SK-N-SH treated with all-trans-retinoic acid at 6 μM for 48 hours (cell line): ENCODE measurements at regions not wholly inside any gene's neighbourhood (a gene's known extent, or its start where the extent isn't known, plus 50 kb on each side); places are given as distances from the start of the nearest gene placed in this dataset.

ENCODE experiments used
- ATAC-seq: fragments of 200-7000 bp; cut with Tn5 transposase; 3 replicates; pipeline ENCODE4 v1.9.1; 2020; ENCODE audit warnings: mild to moderate bottlenecking, moderate library complexity
- ARNTL ChIP-seq: fragments of 450-650 bp; formaldehyde crosslinking; IDR thresholded peaks from 2 replicates; pipeline ENCODE4 v1.5.0; 2020; ENCODE audit warnings: low read depth, mild to moderate bottlenecking, moderate library complexity, borderline replicate concordance
- BACH2 ChIP-seq: fragments of 250-450 bp; sonication (Bioruptor Pico); IDR thresholded peaks from 2 replicates; pipeline ENCODE4 v1.9.0; 2021; ENCODE audit warnings: mild to moderate bottlenecking, borderline replicate concordance
- CSDC2 ChIP-seq: fragments of 250-450 bp; sonication (Bioruptor Pico); IDR thresholded peaks from 2 replicates; pipeline ENCODE4 v1.5.0; 2020; ENCODE audit warnings: mild to moderate bottlenecking, moderate library complexity
- ESRRG ChIP-seq: fragments of 250-450 bp; sonication (Bioruptor Pico); IDR thresholded peaks from 2 replicates; pipeline ENCODE4 v1.6.1; 2021; ENCODE audit warnings: mild to moderate bottlenecking
- GLIS3 ChIP-seq: fragments of 250-450 bp; sonication (Bioruptor Pico); IDR thresholded peaks from 2 replicates; pipeline ENCODE4 v1.5.0; 2020; ENCODE audit warnings: mild to moderate bottlenecking, moderate library complexity
- OSR1 ChIP-seq: fragments of 250-450 bp; sonication (Bioruptor Pico); IDR thresholded peaks from 2 replicates; pipeline ENCODE4 v1.8.0; 2022; ENCODE audit warnings: moderate library complexity, mild to moderate bottlenecking, inconsistent platforms
- RARB ChIP-seq: fragments of 250-450 bp; sonication (Bioruptor Pico); IDR thresholded peaks from 2 replicates; pipeline ENCODE4 v1.8.0; 2021; ENCODE audit warnings: mild to moderate bottlenecking, moderate library complexity
- SNAI2 ChIP-seq: fragments of 250-450 bp; sonication (Bioruptor Pico); IDR thresholded peaks from 2 replicates; pipeline ENCODE4 v1.5.0; 2020; ENCODE audit warnings: mild to moderate bottlenecking, moderate library complexity
- TCF4 ChIP-seq: fragments of 250-450 bp; sonication (Bioruptor Pico); IDR thresholded peaks from 2 replicates; pipeline ENCODE4 v1.8.0; 2021; ENCODE audit warnings: mild to moderate bottlenecking, moderate library complexity, borderline replicate concordance
- TOX ChIP-seq: fragments of 250-450 bp; sonication (Bioruptor Pico); IDR thresholded peaks from 2 replicates; pipeline ENCODE4 v1.8.0; 2021; ENCODE audit warnings: mild to moderate bottlenecking, moderate library complexity, borderline replicate concordance
- ZC3H10 ChIP-seq: fragments of 250-450 bp; sonication (Bioruptor Pico); IDR thresholded peaks from 2 replicates; pipeline ENCODE4 v1.5.1; 2021; ENCODE audit warnings: mild to moderate bottlenecking, moderate library complexity
- ZFP3 ChIP-seq: fragments of 250-450 bp; sonication (Bioruptor Pico); IDR thresholded peaks from 2 replicates; pipeline ENCODE4 v1.5.0; 2020; ENCODE audit warnings: mild to moderate bottlenecking, moderate library complexity
- ZFP30 ChIP-seq: fragments of 450-650 bp; formaldehyde crosslinking; IDR thresholded peaks from 2 replicates; pipeline ENCODE4 v1.5.0; 2022; ENCODE audit warnings: mild to moderate bottlenecking, moderate library complexity
- ZNF70 ChIP-seq: fragments of 450-650 bp; formaldehyde crosslinking; IDR thresholded peaks from 2 replicates; pipeline ENCODE4 v1.5.0; 2020; ENCODE audit warnings: mild to moderate bottlenecking, moderate library complexity
- ZNF8 ChIP-seq: fragments of 450-650 bp; formaldehyde crosslinking; IDR thresholded peaks from 2 replicates; pipeline ENCODE4 v1.5.0; 2020; ENCODE audit warnings: mild to moderate bottlenecking, moderate library complexity
- TF ChIP-seq, protein P1 (sequence below): fragments of 250-450 bp; sonication (Bioruptor Pico); IDR thresholded peaks from 2 replicates; pipeline ENCODE4 v1.5.1; 2021; ENCODE audit warnings: mild to moderate bottlenecking, moderate library complexity
- TF ChIP-seq, protein P2 (sequence below): fragments of 250-450 bp; sonication (Bioruptor Pico); IDR thresholded peaks from 2 replicates; pipeline ENCODE4 v1.8.0; 2021; ENCODE audit warnings: low read depth, mild to moderate bottlenecking, moderate library complexity, borderline replicate concordance
- TF ChIP-seq, protein P3 (sequence below): fragments of 250-450 bp; sonication (Bioruptor Pico); IDR thresholded peaks from 2 replicates; pipeline ENCODE4 v1.5.0; 2020; ENCODE audit warnings: mild to moderate bottlenecking, moderate library complexity
- TF ChIP-seq, protein P4 (sequence below): fragments of 250-450 bp; sonication (Bioruptor Pico); IDR thresholded peaks from 2 replicates; pipeline ENCODE4 v1.8.0; 2020; ENCODE audit warnings: mild to moderate bottlenecking, moderate library complexity, borderline replicate concordance

DNA sequence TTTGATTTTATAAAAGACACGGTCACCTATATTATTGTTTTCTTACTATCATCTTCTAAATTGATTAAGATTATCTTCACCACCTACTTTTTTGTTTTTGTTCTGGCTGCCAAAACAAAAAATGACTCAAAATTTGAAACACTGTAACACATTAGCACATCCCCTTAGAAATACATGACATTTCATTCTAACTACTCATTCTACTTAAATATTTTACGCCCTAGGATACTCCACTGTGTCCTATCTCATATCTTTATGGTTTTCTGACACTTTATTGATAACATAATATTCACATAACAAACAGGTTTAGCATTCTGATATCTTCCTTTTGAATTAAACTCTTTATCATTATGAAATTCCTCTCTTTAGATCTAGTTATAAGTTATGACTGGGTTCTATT is 656.2 kb downstream of the GBE1 start (continued):
- TF ChIP-seq ZNF70 (no peak), ZC3H10 (no peak), OSR1 (CRISPR knock-in tag) (no peak), ZFP3 (CRISPR knock-in tag) (no peak)

DNA sequence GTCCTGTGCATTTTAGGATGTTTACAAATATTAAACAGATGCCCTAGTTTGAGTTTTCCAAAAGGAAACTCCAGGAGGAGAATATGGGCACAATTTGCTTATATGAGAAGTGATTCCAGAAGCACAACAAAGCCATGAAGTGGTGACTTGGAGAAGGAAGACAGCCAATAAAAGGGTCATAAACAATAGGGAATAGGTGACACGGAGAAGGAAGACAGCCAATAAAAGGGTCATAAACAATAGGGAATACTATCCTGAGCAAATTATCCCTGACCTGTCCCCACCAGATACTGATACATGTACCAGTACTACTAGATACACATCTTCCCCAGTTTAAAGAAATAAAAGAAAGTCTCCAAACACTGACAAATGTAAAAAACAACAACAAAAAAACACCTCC is 663.6 kb downstream of the GBE1 start:
- ATAC-seq = no peak
- TF ChIP-seq BACH2 (CRISPR knock-in tag) (no peak), TOX (CRISPR knock-in tag) (no peak), ESRRG (no peak), SNAI2 (CRISPR knock-in tag) (no peak), ZFP3 (CRISPR knock-in tag) (no peak), ARNTL (CRISPR knock-in tag) (no peak), OSR1 (CRISPR knock-in tag) (no peak), TCF4 (CRISPR knock-in tag) (no peak), GLIS3 (CRISPR knock-in tag) (no peak), ZNF8 (CRISPR knock-in tag) (no peak), CSDC2 (CRISPR knock-in tag) (no peak), ZC3H10 (no peak)
- TF ChIP-seq, protein P1, sequence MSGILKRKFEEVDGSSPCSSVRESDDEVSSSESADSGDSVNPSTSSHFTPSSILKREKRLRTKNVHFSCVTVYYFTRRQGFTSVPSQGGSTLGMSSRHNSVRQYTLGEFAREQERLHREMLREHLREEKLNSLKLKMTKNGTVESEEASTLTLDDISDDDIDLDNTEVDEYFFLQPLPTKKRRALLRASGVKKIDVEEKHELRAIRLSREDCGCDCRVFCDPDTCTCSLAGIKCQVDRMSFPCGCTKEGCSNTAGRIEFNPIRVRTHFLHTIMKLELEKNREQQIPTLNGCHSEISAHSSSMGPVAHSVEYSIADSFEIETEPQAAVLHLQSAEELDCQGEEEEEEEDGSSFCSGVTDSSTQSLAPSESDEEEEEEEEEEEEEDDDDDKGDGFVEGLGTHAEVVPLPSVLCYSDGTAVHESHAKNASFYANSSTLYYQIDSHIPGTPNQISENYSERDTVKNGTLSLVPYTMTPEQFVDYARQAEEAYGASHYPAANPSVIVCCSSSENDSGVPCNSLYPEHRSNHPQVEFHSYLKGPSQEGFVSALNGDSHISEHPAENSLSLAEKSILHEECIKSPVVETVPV (CRISPR knock-in tag) = no peak
- TF ChIP-seq, protein P2, sequence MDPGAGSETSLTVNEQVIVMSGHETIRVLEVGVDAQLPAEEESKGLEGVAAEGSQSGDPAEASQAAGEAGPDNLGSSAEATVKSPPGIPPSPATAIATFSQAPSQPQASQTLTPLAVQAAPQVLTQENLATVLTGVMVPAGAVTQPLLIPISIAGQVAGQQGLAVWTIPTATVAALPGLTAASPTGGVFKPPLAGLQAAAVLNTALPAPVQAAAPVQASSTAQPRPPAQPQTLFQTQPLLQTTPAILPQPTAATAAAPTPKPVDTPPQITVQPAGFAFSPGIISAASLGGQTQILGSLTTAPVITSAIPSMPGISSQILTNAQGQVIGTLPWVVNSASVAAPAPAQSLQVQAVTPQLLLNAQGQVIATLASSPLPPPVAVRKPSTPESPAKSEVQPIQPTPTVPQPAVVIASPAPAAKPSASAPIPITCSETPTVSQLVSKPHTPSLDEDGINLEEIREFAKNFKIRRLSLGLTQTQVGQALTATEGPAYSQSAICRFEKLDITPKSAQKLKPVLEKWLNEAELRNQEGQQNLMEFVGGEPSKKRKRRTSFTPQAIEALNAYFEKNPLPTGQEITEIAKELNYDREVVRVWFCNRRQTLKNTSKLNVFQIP (CRISPR knock-in tag) = no peak
- TF ChIP-seq, protein P3, sequence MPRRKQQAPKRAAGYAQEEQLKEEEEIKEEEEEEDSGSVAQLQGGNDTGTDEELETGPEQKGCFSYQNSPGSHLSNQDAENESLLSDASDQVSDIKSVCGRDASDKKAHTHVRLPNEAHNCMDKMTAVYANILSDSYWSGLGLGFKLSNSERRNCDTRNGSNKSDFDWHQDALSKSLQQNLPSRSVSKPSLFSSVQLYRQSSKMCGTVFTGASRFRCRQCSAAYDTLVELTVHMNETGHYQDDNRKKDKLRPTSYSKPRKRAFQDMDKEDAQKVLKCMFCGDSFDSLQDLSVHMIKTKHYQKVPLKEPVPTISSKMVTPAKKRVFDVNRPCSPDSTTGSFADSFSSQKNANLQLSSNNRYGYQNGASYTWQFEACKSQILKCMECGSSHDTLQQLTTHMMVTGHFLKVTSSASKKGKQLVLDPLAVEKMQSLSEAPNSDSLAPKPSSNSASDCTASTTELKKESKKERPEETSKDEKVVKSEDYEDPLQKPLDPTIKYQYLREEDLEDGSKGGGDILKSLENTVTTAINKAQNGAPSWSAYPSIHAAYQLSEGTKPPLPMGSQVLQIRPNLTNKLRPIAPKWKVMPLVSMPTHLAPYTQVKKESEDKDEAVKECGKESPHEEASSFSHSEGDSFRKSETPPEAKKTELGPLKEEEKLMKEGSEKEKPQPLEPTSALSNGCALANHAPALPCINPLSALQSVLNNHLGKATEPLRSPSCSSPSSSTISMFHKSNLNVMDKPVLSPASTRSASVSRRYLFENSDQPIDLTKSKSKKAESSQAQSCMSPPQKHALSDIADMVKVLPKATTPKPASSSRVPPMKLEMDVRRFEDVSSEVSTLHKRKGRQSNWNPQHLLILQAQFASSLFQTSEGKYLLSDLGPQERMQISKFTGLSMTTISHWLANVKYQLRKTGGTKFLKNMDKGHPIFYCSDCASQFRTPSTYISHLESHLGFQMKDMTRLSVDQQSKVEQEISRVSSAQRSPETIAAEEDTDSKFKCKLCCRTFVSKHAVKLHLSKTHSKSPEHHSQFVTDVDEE (CRISPR knock-in tag) = no peak

DNA sequence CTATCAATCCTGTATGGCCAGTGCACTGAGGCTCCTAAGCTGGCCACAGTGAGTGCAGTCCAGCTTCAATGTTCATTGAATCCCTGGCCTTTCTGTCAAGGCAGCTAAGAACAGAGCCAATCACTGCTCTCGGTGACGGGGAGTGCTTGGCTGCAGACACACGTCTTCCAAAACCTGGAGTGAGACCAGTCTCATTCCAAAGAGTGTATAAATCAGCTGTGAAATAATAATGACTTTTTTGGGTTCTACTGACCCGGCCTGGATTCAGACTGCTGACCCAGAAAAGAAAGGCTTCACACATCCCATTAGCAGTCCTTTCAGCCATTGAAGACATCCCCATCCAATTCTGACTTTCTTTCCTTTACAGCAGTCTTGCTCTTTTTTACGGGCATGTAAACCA is 665.5 kb downstream of the GBE1 start:
- TF ChIP-seq ZNF8 (CRISPR knock-in tag) (no peak), ZFP30 (no peak), RARB (CRISPR knock-in tag) (no peak), ZC3H10 (no peak)
- TF ChIP-seq, protein P4, sequence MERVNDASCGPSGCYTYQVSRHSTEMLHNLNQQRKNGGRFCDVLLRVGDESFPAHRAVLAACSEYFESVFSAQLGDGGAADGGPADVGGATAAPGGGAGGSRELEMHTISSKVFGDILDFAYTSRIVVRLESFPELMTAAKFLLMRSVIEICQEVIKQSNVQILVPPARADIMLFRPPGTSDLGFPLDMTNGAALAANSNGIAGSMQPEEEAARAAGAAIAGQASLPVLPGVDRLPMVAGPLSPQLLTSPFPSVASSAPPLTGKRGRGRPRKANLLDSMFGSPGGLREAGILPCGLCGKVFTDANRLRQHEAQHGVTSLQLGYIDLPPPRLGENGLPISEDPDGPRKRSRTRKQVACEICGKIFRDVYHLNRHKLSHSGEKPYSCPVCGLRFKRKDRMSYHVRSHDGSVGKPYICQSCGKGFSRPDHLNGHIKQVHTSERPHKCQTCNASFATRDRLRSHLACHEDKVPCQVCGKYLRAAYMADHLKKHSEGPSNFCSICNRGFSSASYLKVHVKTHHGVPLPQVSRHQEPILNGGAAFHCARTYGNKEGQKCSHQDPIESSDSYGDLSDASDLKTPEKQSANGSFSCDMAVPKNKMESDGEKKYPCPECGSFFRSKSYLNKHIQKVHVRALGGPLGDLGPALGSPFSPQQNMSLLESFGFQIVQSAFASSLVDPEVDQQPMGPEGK (CRISPR knock-in tag) = no peak
- TF ChIP-seq, protein P1 (CRISPR knock-in tag) = no peak
- ATAC-seq = no peak

DNA sequence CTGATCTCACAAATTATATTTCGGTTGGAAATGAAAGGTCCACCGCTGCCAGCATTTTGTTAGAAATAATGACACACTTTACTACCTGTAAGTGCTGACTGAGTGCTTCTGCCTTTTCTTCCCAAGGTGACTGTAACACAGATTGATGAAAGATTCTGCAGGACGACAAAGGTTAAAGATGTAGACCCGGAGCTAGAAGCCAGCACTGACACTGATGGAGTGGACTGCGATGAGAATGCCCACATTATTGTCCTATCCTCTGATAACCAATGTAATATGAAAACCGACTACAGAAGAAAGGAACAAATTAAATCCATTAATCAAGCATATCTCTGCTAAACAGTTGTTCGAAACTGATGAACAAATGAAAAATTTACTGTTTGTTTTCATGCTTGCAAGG is 666.5 kb downstream of the GBE1 start:
- no peak for ATAC-seq
- TF ChIP-seq, protein P3 (CRISPR knock-in tag) = no peak
- TF ChIP-seq OSR1 (CRISPR knock-in tag) (no peak), RARB (CRISPR knock-in tag) (no peak), CSDC2 (CRISPR knock-in tag) (no peak), ZC3H10 (no peak), GLIS3 (CRISPR knock-in tag) (no peak)
- TF ChIP-seq, protein P1 (CRISPR knock-in tag) = no peak
